IPS-18a (cell line): ENCODE measurements at regions not wholly inside any gene's neighbourhood (a gene's known extent, or its start where the extent isn't known, plus 50 kb on each side); places are given as distances from the start of the nearest gene placed in this dataset.
"Not testable (repeated sequence)": the region's sequence is repeated elsewhere in the genome, so short reads cannot be mapped to it uniquely, and the experiment has no call there.

Experiments used
- H3K27ac ChIP-seq: one replicate; pipeline ENCODE4 v1.5.1; 2013; ENCODE audit warnings: low read length
- H3K27me3 ChIP-seq: one replicate; pipeline ENCODE4 v1.6.1; 2013; ENCODE audit warnings: mild to moderate bottlenecking, low read length; ENCODE audit not compliant: control insufficient read depth, insufficient read depth
- H3K36me3 ChIP-seq: one replicate; pipeline ENCODE4 v1.6.1; 2013; ENCODE audit warnings: low read depth, low read length; ENCODE audit not compliant: control insufficient read depth
- H3K4me1 ChIP-seq: one replicate; pipeline ENCODE4 v1.6.1; 2013; ENCODE audit warnings: low read depth, low read length; ENCODE audit not compliant: control insufficient read depth
- H3K4me3 ChIP-seq: one replicate; pipeline ENCODE4 v1.5.1; 2013; ENCODE audit warnings: low read length
- H3K9ac ChIP-seq: one replicate; pipeline ENCODE4 v1.6.1; 2013; ENCODE audit warnings: mild to moderate bottlenecking, low read length, moderate library complexity
- H3K9me3 ChIP-seq: one replicate; pipeline ENCODE4 v1.6.1; 2013; ENCODE audit warnings: low read depth, low read length; ENCODE audit not compliant: control insufficient read depth

GRCh38 chr2:129204581-129204980 lies 774.9 kb upstream of the RAB6C start:
- not testable (repeated sequence) for H3K27ac ChIP-seq, H3K27me3 ChIP-seq, H3K9ac ChIP-seq, H3K4me3 ChIP-seq, H3K36me3 ChIP-seq, H3K4me1 ChIP-seq, H3K9me3 ChIP-seq

GRCh38 chr2:129205176-129205575 lies 774.3 kb upstream of the RAB6C start:
- Histone ChIP-seq H3K36me3 (no peaks in the 10 kb centered on the region), H3K4me3 (no peak overlapping the region), H3K27me3 (no peaks in the 10 kb centered on the region), H3K9me3 (no peaks in the 10 kb centered on the region), H3K9ac (no peak overlapping the region), H3K4me1 (no peaks in the 10 kb centered on the region), H3K27ac (no peak overlapping the region)

- Histone ChIP-seq H3K36me3 (no peaks in the 10 kb centered on the region), H3K27ac (no peak overlapping the region), H3K4me1 (no peaks in the 10 kb centered on the region), H3K9ac (no peak overlapping the region), H3K4me3 (no peak overlapping the region), H3K9me3 (no peaks in the 10 kb centered on the region), H3K27me3 (no peaks in the 10 kb centered on the region)
Observed at GRCh38 chr2:129205766-129206165, 773.7 kb upstream of the RAB6C start.

- no peak overlapping the region for H3K4me3 ChIP-seq
- no peaks in the 10 kb centered on the region for H3K4me1 ChIP-seq
- no peaks in the 10 kb centered on the region for H3K27me3 ChIP-seq
- H3K9me3 ChIP-seq, result no peaks in the 10 kb centered on the region
- H3K27ac ChIP-seq, result no peak overlapping the region
- H3K36me3 ChIP-seq, result no peaks in the 10 kb centered on the region
- no peak overlapping the region for H3K9ac ChIP-seq
Observed at GRCh38 chr2:129212299-129212958, 767.0 kb upstream of the RAB6C start.

GRCh38 chr2:129224022-129224421 lies 755.4 kb upstream of the RAB6C start:
- Histone ChIP-seq H3K9ac (no peak overlapping the region), H3K4me3 (no peak overlapping the region), H3K9me3 (no peaks in the 10 kb centered on the region), H3K27ac (no peak overlapping the region), H3K4me1 (no peaks in the 10 kb centered on the region), H3K36me3 (no peaks in the 10 kb centered on the region), H3K27me3 (no peaks in the 10 kb centered on the region)

- no peaks in the 10 kb centered on the region for H3K4me1 ChIP-seq
Observed at GRCh38 chr2:129224486-129224885, 755.0 kb upstream of the RAB6C start.

GRCh38 chr2:129229196-129229595 lies 750.3 kb upstream of the RAB6C start:
- no peak overlapping the region for H3K27ac ChIP-seq

More at GRCh38 chr2:129224486-129224885, 755.0 kb upstream of the RAB6C start:
- Histone ChIP-seq H3K27ac (no peak overlapping the region), H3K36me3 (no peaks in the 10 kb centered on the region), H3K27me3 (no peaks in the 10 kb centered on the region), H3K9me3 (no peaks in the 10 kb centered on the region), H3K9ac (no peak overlapping the region), H3K4me3 (no peak overlapping the region)

GRCh38 chr2:129229830-129230441 lies 749.5 kb upstream of the RAB6C start:
- no peak overlapping the region for H3K4me3 ChIP-seq
- H3K36me3 ChIP-seq, result no peaks in the 10 kb centered on the region
- no peak overlapping the region for H3K27ac ChIP-seq
- H3K4me1 ChIP-seq, result no peaks in the 10 kb centered on the region
- H3K27me3 ChIP-seq, result no peaks in the 10 kb centered on the region
- no peak overlapping the region for H3K9ac ChIP-seq
- no peaks in the 10 kb centered on the region for H3K9me3 ChIP-seq

More at GRCh38 chr2:129229196-129229595, 750.3 kb upstream of the RAB6C start:
- Histone ChIP-seq H3K9me3 (no peaks in the 10 kb centered on the region), H3K36me3 (no peaks in the 10 kb centered on the region), H3K4me3 (no peak overlapping the region), H3K27me3 (no peaks in the 10 kb centered on the region), H3K4me1 (no peaks in the 10 kb centered on the region), H3K9ac (no peak overlapping the region)

GRCh38 chr2:129231924-129232323 lies 747.5 kb upstream of the RAB6C start:
- H3K4me1 ChIP-seq, result no peaks in the 10 kb centered on the region
- H3K27ac ChIP-seq, result no peak overlapping the region
- H3K9me3 ChIP-seq, result no peaks in the 10 kb centered on the region
- no peak overlapping the region for H3K4me3 ChIP-seq
- H3K9ac ChIP-seq, result no peak overlapping the region
- H3K36me3 ChIP-seq, result no peaks in the 10 kb centered on the region
- no peaks in the 10 kb centered on the region for H3K27me3 ChIP-seq

GRCh38 chr2:129233166-129233565 lies 746.3 kb upstream of the RAB6C start:
- no peaks in the 10 kb centered on the region for H3K27me3 ChIP-seq
- H3K4me3 ChIP-seq, result no peak overlapping the region
- H3K9me3 ChIP-seq, result no peaks in the 10 kb centered on the region
- no peaks in the 10 kb centered on the region for H3K36me3 ChIP-seq
- H3K4me1 ChIP-seq, result no peaks in the 10 kb centered on the region
- H3K9ac ChIP-seq, result no peak overlapping the region
- no peak overlapping the region for H3K27ac ChIP-seq

GRCh38 chr2:129233751-129234406 lies 745.6 kb upstream of the RAB6C start:
- Histone ChIP-seq H3K27ac (no peak overlapping the region), H3K9ac (no peak overlapping the region), H3K4me1 (no peaks in the 10 kb centered on the region), H3K9me3 (no peaks in the 10 kb centered on the region), H3K4me3 (no peak overlapping the region), H3K36me3 (no peaks in the 10 kb centered on the region), H3K27me3 (no peaks in the 10 kb centered on the region)

- Histone ChIP-seq H3K4me3 (no peak overlapping the region), H3K9me3 (no peaks in the 10 kb centered on the region), H3K36me3 (no peaks in the 10 kb centered on the region), H3K9ac (no peak overlapping the region), H3K27me3 (no peaks in the 10 kb centered on the region), H3K4me1 (no peaks in the 10 kb centered on the region), H3K27ac (no peak overlapping the region)
Observed at GRCh38 chr2:129236601-129237000, 742.9 kb upstream of the RAB6C start.
